Hepatocyte (in vitro differentiated cells): ENCODE measurements at regions not wholly inside any gene's neighbourhood (a gene's known extent, or its start where the extent isn't known, plus 50 kb on each side); places are given as distances from the start of the nearest gene placed in this dataset.
A peak's percentile ranks its signal among the peaks of the same experiment; 100 is the strongest.

Experiments used
- DNase-seq: peaks from one replicate; pipeline ENCODE4 v3.0.0-alpha.2; 2016; ENCODE audit warnings: low spot score
- H2AFZ ChIP-seq: fragments of 200-600 bp; sonication (generic); 2 replicates; pipeline ENCODE4 v1.6.0; 2016; ENCODE audit warnings: antibody characterized with exemption, mild to moderate bottlenecking
- H3K27ac ChIP-seq: fragments of 200-600 bp; sonication (generic); 2 replicates; pipeline ENCODE4 v1.5.1; 2016; ENCODE audit warnings: mild to moderate bottlenecking
- H3K27me3 ChIP-seq: fragments of 200-600 bp; sonication (generic); 2 replicates; pipeline ENCODE4 v1.6.1; 2016
- H3K36me3 ChIP-seq: fragments of 200-600 bp; sonication (generic); replicated peaks from 2 replicates; pipeline ENCODE4 v1.5.1; 2016; ENCODE audit warnings: low read depth; ENCODE audit not compliant: insufficient read depth
- H3K4me1 ChIP-seq: fragments of 200-600 bp; sonication (generic); 2 replicates; pipeline ENCODE4 v1.5.1; 2016; ENCODE audit warnings: mild to moderate bottlenecking, moderate library complexity; ENCODE audit not compliant: insufficient read depth
- H3K4me2 ChIP-seq: fragments of 200-600 bp; sonication (generic); 2 replicates; pipeline ENCODE4 v1.6.0; 2016
- H3K4me3 ChIP-seq: fragments of 200-600 bp; sonication (generic); 2 replicates; pipeline ENCODE4 v1.5.1; 2016; ENCODE audit warnings: mild to moderate bottlenecking
- H3K79me2 ChIP-seq: fragments of 200-600 bp; sonication (generic); 2 replicates; pipeline ENCODE4 v1.6.0; 2017; ENCODE audit warnings: mild to moderate bottlenecking
- H3K9me2 ChIP-seq: fragments of 200-600 bp; sonication (generic); replicated peaks from 2 replicates; pipeline ENCODE4 v1.6.0; 2017; ENCODE audit warnings: mild to moderate bottlenecking; ENCODE audit not compliant: insufficient read depth
- H3K9me3 ChIP-seq: fragments of 200-600 bp; sonication (generic); 2 replicates; pipeline ENCODE4 v1.5.1; 2016; ENCODE audit warnings: low read depth, mild to moderate bottlenecking
- H4K20me1 ChIP-seq: fragments of 200-600 bp; sonication (generic); 2 replicates; pipeline ENCODE4 v1.6.0; 2016; ENCODE audit warnings: mild to moderate bottlenecking; ENCODE audit not compliant: insufficient read depth, poor library complexity, severe bottlenecking
- EZH2 ChIP-seq: fragments of 200-600 bp; sonication (generic); IDR thresholded peaks from 2 replicates; pipeline ENCODE4 v1.6.1; 2016; ENCODE audit warnings: antibody characterized with exemption, mild to moderate bottlenecking, borderline replicate concordance
- EZH2phosphoT487 ChIP-seq: fragments of 200-600 bp; sonication (generic); IDR thresholded peaks from one replicate; pipeline ENCODE4 v1.6.1; 2018; ENCODE audit warnings: antibody characterized with exemption, mild to moderate bottlenecking, low read depth, moderate library complexity; ENCODE audit not compliant: unreplicated experiment, severe bottlenecking
- WGBS: methylation state at CpG from one replicate; pipeline ENCODE4 v1.1.6; 2016; ENCODE audit warnings: low lambda C conversion rate; ENCODE audit errors: missing lambda C conversion rate; 5-methylcytosine and 5-hydroxymethylcytosine counted together
- TF ChIP-seq, protein P1 (sequence below): fragments of 200-600 bp; sonication (generic); IDR thresholded peaks from 2 replicates; pipeline ENCODE4 v1.5.1; 2016; ENCODE audit warnings: antibody characterized with exemption, mild to moderate bottlenecking; ENCODE audit not compliant: poor library complexity

DNA sequence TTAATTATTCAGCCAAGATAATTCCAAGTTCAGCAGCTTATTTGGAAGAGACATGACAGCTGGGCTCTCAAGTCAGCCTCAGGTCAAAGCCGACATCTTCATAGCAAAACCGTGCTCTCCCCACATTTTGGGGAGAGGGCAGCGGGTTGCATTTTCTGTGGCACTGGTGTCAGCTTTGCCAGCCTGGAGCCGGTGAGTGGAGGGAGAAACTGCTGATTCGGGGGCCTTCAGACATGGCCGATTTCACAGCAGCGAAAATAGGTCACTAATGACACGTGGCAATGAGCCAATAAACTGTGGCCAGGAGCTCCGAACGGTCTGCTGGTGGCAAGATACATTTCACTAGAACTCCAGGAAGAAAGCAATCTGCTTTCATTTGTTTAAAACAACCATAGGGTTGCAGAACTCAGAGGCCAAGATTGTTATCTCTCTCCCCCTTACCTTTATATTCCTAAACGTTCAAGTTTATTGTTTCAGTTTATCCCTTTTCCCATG, 173.2 kb downstream of the CAND1 start:
- Histone ChIP-seq H3K79me2 (no peaks in the 10 kb centered on the region), H2AFZ (peak overlapping the region; percentile 11)
- 59% methylated on average over 11 of the region's 11 CpGs for WGBS

GRCh38 chr12:67442896-67443295, 173.7 kb downstream of the CAND1 start:
- DNase-seq = no peak
- Histone ChIP-seq H3K9me2 (no peaks in the 10 kb centered on the region), H3K27me3 (no peaks in the 10 kb centered on the region), H3K4me1 (no peaks in the 10 kb centered on the region), H2AFZ (no peak overlapping the region), H3K36me3 (no peaks in the 10 kb centered on the region), H3K4me3 (no peak overlapping the region), H3K79me2 (no peaks in the 10 kb centered on the region), H3K4me2 (no peak overlapping the region), H3K9me3 (no peaks in the 10 kb centered on the region), H4K20me1 (no peaks in the 10 kb centered on the region), H3K27ac (no peak overlapping the region)
- 76% methylated on average over 8 of the region's 8 CpGs for WGBS
- TF ChIP-seq EZH2phosphoT487 = no peak
- TF ChIP-seq, protein P1, sequence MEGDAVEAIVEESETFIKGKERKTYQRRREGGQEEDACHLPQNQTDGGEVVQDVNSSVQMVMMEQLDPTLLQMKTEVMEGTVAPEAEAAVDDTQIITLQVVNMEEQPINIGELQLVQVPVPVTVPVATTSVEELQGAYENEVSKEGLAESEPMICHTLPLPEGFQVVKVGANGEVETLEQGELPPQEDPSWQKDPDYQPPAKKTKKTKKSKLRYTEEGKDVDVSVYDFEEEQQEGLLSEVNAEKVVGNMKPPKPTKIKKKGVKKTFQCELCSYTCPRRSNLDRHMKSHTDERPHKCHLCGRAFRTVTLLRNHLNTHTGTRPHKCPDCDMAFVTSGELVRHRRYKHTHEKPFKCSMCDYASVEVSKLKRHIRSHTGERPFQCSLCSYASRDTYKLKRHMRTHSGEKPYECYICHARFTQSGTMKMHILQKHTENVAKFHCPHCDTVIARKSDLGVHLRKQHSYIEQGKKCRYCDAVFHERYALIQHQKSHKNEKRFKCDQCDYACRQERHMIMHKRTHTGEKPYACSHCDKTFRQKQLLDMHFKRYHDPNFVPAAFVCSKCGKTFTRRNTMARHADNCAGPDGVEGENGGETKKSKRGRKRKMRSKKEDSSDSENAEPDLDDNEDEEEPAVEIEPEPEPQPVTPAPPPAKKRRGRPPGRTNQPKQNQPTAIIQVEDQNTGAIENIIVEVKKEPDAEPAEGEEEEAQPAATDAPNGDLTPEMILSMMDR = no peak
- no peak for TF ChIP-seq EZH2

More for the DNA sequence above, 173.2 kb downstream of the CAND1 start:
- no peaks in the 10 kb centered on the region for H3K4me1 ChIP-seq
- H3K36me3 ChIP-seq = no peaks in the 10 kb centered on the region
- TF ChIP-seq EZH2phosphoT487 = no peak
- TF ChIP-seq, protein P1 = no peak
- no peak for TF ChIP-seq EZH2
- no peaks in the 10 kb centered on the region for H3K9me2 ChIP-seq
- H3K27ac ChIP-seq = no peak overlapping the region
- H4K20me1 ChIP-seq = no peaks in the 10 kb centered on the region
- no peak overlapping the region for H3K4me2 ChIP-seq
- H3K9me3 ChIP-seq = no peaks in the 10 kb centered on the region
- H3K27me3 ChIP-seq = no peaks in the 10 kb centered on the region
- H3K4me3 ChIP-seq = no peak overlapping the region
- DNase-seq = no peak

DNA sequence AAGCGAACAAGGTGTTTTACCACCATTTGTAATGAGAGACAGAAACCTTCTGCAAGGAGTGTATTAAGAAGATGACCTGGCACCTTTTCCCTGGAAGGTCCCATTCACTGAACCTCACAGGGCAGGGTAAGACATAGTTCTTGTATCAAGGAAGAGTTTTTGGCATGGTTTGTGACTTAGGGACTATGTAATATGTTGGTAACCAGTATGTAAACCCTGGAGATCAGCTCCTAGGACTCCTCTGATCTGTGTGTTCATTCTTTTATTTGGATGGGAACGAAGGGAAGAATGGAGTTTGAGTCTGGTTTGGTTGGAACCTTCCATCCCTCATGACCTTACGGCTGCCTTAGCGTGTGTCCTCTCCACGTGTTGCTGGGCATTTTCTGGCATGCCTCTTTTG, 175.4 kb downstream of the CAND1 start:
- Histone ChIP-seq H3K9me3 (no peaks in the 10 kb centered on the region), H3K79me2 (no peaks in the 10 kb centered on the region), H3K9me2 (no peaks in the 10 kb centered on the region), H3K36me3 (no peaks in the 10 kb centered on the region), H3K27me3 (no peaks in the 10 kb centered on the region), H4K20me1 (no peaks in the 10 kb centered on the region), H3K4me3 (no peak overlapping the region), H2AFZ (no peak overlapping the region), H3K27ac (no peak overlapping the region), H3K4me1 (no peaks in the 10 kb centered on the region), H3K4me2 (no peak overlapping the region)
- TF ChIP-seq EZH2phosphoT487 = no peak
- no peak for TF ChIP-seq EZH2
- 75% methylated on average over 5 of the region's 5 CpGs for WGBS
- no peak for DNase-seq

DNA sequence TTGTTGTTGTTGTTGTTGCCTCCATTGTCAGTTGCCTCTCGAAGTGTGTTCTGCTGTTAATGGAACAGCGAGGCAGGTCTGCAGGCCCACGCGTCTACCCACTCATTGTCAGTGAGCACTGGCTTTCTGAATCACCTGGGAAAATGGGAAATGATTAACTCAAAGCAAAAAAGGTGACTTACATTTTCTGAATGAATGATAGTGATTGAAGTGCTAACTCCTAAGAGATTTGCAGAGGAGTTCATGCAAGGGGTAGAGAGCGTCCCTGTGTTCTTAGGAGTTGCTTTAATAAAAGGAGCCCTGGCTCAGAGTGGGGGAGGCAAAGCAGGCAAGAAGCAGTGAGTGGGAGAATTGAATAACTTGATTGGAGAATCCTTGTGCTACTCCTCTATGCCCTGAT, 177.6 kb downstream of the CAND1 start:
- H3K4me2 ChIP-seq = no peak overlapping the region
- TF ChIP-seq, protein P1 = no peak
- TF ChIP-seq EZH2phosphoT487 (no peak), EZH2 (no peak)
- no peak overlapping the region for H3K4me3 ChIP-seq
- 83% methylated on average over 5 of the region's 5 CpGs for WGBS
- DNase-seq = no peak
- H3K9me3 ChIP-seq = no peaks in the 10 kb centered on the region
- H3K4me1 ChIP-seq = no peaks in the 10 kb centered on the region
- no peaks in the 10 kb centered on the region for H3K36me3 ChIP-seq
- no peaks in the 10 kb centered on the region for H4K20me1 ChIP-seq
- H3K9me2 ChIP-seq = no peaks in the 10 kb centered on the region
- H3K79me2 ChIP-seq = no peaks in the 10 kb centered on the region
- H2AFZ ChIP-seq = no peak overlapping the region
- H3K27ac ChIP-seq = no peak overlapping the region
- no peaks in the 10 kb centered on the region for H3K27me3 ChIP-seq
